ENCODE measurements at regions not wholly inside any gene's neighbourhood (a gene's known extent, or its start where the extent isn't known, plus 50 kb on each side); places are given as distances from the start of the nearest gene placed in this dataset.

DNA sequence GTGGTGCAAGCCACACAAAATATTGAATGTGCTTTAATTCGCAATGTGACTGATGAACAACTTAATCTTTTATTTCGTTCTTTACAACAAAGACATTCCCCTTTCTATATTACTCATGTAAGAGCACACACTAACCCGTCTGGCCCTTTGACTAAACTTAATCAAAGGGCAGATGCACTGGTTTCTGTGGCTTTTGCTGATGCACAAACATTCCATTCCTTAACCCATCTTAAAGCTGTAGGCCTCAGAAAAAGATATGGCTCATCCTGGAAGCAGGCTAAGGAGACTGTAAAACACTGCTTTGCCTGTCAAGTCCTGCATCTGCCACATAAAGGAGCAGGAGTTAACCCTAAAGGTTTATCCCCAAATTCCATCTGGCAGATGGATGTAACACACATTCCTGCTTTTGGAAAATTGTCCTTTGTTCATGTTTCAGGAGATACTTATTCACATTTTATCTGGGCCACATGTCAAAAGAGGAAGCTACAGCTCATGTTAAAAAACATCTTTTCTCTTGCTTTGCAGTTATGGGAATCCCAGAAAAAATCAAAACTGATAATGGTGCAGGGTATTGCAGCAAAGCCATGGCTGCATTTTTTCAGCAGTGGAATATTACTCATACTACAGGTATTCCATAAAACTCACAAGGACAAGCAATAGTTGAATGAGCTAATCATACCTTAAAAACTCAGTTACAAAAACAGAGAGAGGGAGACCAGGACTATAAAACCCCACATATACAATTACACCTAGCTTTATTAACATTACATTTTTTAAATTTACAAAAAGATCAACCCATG, 137.2 kb downstream of the AHSP start (continued):
- TF ChIP-seq CHD7 (IDR thresholded peaks at IDR 0.05; ENCODE audit: insufficient replicate concordance, low read length) (no peak), E2F6 (IDR thresholded peaks at IDR 0.05) (no peak), TBP (IDR thresholded peaks at IDR 0.05; ENCODE audit: low read depth, low read length) (no peak), KDM4A (IDR thresholded peaks at IDR 0.05; ENCODE audit: low read depth, low read length, severe bottlenecking) (no peak), BRCA1 (IDR thresholded peaks at IDR 0.05; ENCODE audit: low read depth, low read length) (no peak), SAP30 (IDR thresholded peaks at IDR 0.05; ENCODE audit: insufficient read depth, insufficient replicate concordance, low read length) (no peak), TAF1 (IDR thresholded peaks at IDR 0.05; ENCODE audit: low read depth, low read length) (no peak), TAF7 (optimal IDR thresholded peaks at IDR 0.05; ENCODE audit: borderline replicate concordance, low read depth, low read length) (no peak), SP2 (IDR thresholded peaks at IDR 0.05; ENCODE audit: low read length) (no peak)
- TF ChIP-seq, protein P1, sequence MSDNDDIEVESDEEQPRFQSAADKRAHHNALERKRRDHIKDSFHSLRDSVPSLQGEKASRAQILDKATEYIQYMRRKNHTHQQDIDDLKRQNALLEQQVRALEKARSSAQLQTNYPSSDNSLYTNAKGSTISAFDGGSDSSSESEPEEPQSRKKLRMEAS (IDR thresholded peaks at IDR 0.05): no peak
